ENCODE measurements at regions not wholly inside any gene's neighbourhood (a gene's known extent, or its start where the extent isn't known, plus 50 kb on each side); places are given as distances from the start of the nearest gene placed in this dataset.

- 67% methylated on average over 6 of the region's 14 CpGs for WGBS (ENCODE audit: insufficient coverage, low coverage, low lambda C conversion rate, missing lambda C conversion rate)
- H3K9me3 ChIP-seq: no peaks in the 10 kb centered on the region
- H3K36me3 ChIP-seq: no peaks in the 10 kb centered on the region
- H3K27me3 ChIP-seq: no peaks in the 10 kb centered on the region
- ATAC-seq: peak in 3 of 4 donors; percentile 22 to 68 (median 33)
- no peak for DNase-seq
- intact Hi-C loops (cut with DNase I): no loop called here
- no peaks in the 10 kb centered on the region for H3K4me1 ChIP-seq
- no peak for TF ChIP-seq POLR2A (IDR thresholded peaks at IDR 0.05)
- TF ChIP-seq CTCF (IDR thresholded peaks at IDR 0.05): no peak
- no peak overlapping the region for H3K4me3 ChIP-seq
- peak overlapping the region in 1 of 3 donors; percentile 47 for H3K27ac ChIP-seq
These were observed 250.8 kb upstream of the PITRM1 start for GRCh38 chr10:3423384-3423783.

GRCh38 chr10:3422282-3422681, 249.7 kb upstream of the PITRM1 start:
- no peak for DNase-seq
- H3K9me3 ChIP-seq: no peaks in the 10 kb centered on the region
- WGBS (ENCODE audit: insufficient coverage, low coverage, low lambda C conversion rate, missing lambda C conversion rate): 74% methylated on average over 5 of the region's 8 CpGs
- H3K27ac ChIP-seq: no peak overlapping the region
- intact Hi-C loops (cut with DNase I): no loop called here
- no peaks in the 10 kb centered on the region for H3K4me1 ChIP-seq
- TF ChIP-seq POLR2A (IDR thresholded peaks at IDR 0.05) (no peak), CTCF (IDR thresholded peaks at IDR 0.05) (no peak)
- no peaks in the 10 kb centered on the region for H3K27me3 ChIP-seq
- no peak for ATAC-seq
- H3K4me3 ChIP-seq: no peak overlapping the region
- H3K36me3 ChIP-seq: no peaks in the 10 kb centered on the region

GRCh38 chr10:3421537-3422257, 249.1 kb upstream of the PITRM1 start:
- Histone ChIP-seq H3K27me3 (no peaks in the 10 kb centered on the region), H3K27ac (no peak overlapping the region), H3K4me1 (no peaks in the 10 kb centered on the region), H3K4me3 (no peak overlapping the region), H3K9me3 (no peaks in the 10 kb centered on the region), H3K36me3 (no peaks in the 10 kb centered on the region)
- ATAC-seq: no peak
- intact Hi-C loops (cut with DNase I): no loop called here
- 60% methylated on average over 11 of the region's 16 CpGs for WGBS (ENCODE audit: insufficient coverage, low coverage, low lambda C conversion rate, missing lambda C conversion rate)
- no peak for TF ChIP-seq CTCF (IDR thresholded peaks at IDR 0.05)
- no peak for TF ChIP-seq POLR2A (IDR thresholded peaks at IDR 0.05)
- DNase-seq: no peak

GRCh38 chr10:3420527-3421469, 248.2 kb upstream of the PITRM1 start:
- Histone ChIP-seq H3K27me3 (no peaks in the 10 kb centered on the region), H3K36me3 (no peaks in the 10 kb centered on the region), H3K9me3 (no peaks in the 10 kb centered on the region), H3K4me1 (no peaks in the 10 kb centered on the region), H3K4me3 (no peak overlapping the region), H3K27ac (no peak overlapping the region)
- ATAC-seq (no peak), DNase-seq (no peak)
- TF ChIP-seq POLR2A (IDR thresholded peaks at IDR 0.05): no peak
- no peak for TF ChIP-seq CTCF (IDR thresholded peaks at IDR 0.05)
- WGBS (ENCODE audit: insufficient coverage, low coverage, low lambda C conversion rate, missing lambda C conversion rate): 91% methylated on average over 5 of the region's 18 CpGs
- intact Hi-C loops (cut with DNase I): no loop called here

Measured in right lobe of liver (tissue), 6 donors.